ENCODE measurements at regions not wholly inside any gene's neighbourhood (a gene's known extent, or its start where the extent isn't known, plus 50 kb on each side); places are given as distances from the start of the nearest gene placed in this dataset.

DNA sequence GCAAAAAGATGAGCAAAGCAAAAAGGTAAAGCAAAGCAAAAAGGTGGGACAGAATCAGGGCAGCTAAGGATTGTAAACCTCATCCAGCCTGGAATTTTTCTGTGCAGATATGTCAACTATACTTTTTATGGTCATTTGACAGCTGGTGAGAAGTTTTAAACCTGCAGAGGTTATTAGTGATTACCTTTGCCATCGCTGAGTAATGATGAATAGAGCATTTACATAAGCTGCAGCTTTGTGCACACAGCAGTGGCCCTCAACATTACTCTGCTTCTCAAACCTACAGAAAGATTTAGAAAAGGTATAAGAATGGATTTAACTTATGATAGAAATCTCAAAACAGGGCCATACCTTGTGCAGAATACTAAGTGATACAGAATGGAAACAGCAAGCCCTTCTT is 54.5 kb upstream of the C4orf54 start:
- DNase-seq: no peak

- no peak for DNase-seq
Observed at GRCh38 chr4:99711657-99712056, 54.0 kb upstream of the C4orf54 start.

- no peak for DNase-seq
Observed at GRCh38 chr4:99710681-99711345, 53.2 kb upstream of the C4orf54 start.

- DNase-seq: no peak
Observed at GRCh38 chr4:99710020-99710419, 52.4 kb upstream of the C4orf54 start.

- no peak for DNase-seq
Observed at GRCh38 chr4:99708551-99708950, 50.9 kb upstream of the C4orf54 start.

Data from suppressor macrophage treated with lipopolysaccharide for 4 hours (primary cell).